Right lobe of liver (tissue), 6 donors: ENCODE measurements at regions not wholly inside any gene's neighbourhood (a gene's known extent, or its start where the extent isn't known, plus 50 kb on each side); places are given as distances from the start of the nearest gene placed in this dataset.

Experiments
- ATAC-seq, 4 donors: fragments of 200-7000 bp; cut with Tn5 transposase; one replicate each; pipeline ENCODE4 v1.9.1; 2020; ENCODE audit warnings: mild to moderate bottlenecking in 4 of 4, moderate library complexity in 4 of 4
- DNase-seq, 3 donors: peaks; one replicate each; pipeline ENCODE4 v3.0.0-alpha.2; 2020
- H3K27ac ChIP-seq, 3 donors: fragments of 200-600 bp; one replicate each; pipeline ENCODE4 v1.8.0; 2022
- H3K27me3 ChIP-seq, 2 donors: fragments of 200-600 bp; one replicate each; pipeline ENCODE4 v1.8.0; 2022
- H3K36me3 ChIP-seq, 4 donors: fragments of 200-600 bp; sonication (generic) in 1 of 4; one replicate each; pipeline versions ENCODE4 v1.5.1 to v1.8.0; 2017 to 2022; ENCODE audit warnings: control low read depth in 1 of 4
- H3K4me1 ChIP-seq, 4 donors: fragments of 200-600 bp; sonication (generic) in 1 of 4; one replicate each; pipeline versions ENCODE4 v1.5.1 to v1.8.0; 2017 to 2022; ENCODE audit warnings: control low read depth in 1 of 4
- H3K4me3 ChIP-seq, 3 donors: fragments of 200-600 bp; one replicate each; pipeline ENCODE4 v1.8.0; 2022
- H3K9me3 ChIP-seq, 4 donors: fragments of 200-600 bp; sonication (generic) in 1 of 4; one replicate each; pipeline versions ENCODE4 v1.5.1 to v1.8.0; 2017 to 2022; ENCODE audit warnings: control low read depth in 1 of 4
- CTCF ChIP-seq, 4 donors: fragments of 200-600 bp in 3 of 4; fragments of 450-650 bp in 1 of 4; IDR thresholded peaks; one replicate each; pipeline versions ENCODE4 v1.5.1 to v1.8.0; 2016 to 2022; ENCODE audit warnings: antibody characterized with exemption in 4 of 4, mild to moderate bottlenecking in 2 of 4
- POLR2A ChIP-seq: fragments of 450-650 bp; IDR thresholded peaks from one replicate; pipeline ENCODE4 v1.6.1; 2017; ENCODE audit warnings: antibody characterized with exemption, mild to moderate bottlenecking
- WGBS: methylation state at CpG from one replicate; pipeline ENCODE4 v1.1.6; 2018; ENCODE audit warnings: low coverage, low lambda C conversion rate; ENCODE audit not compliant: insufficient coverage; ENCODE audit errors: missing lambda C conversion rate; 5-methylcytosine and 5-hydroxymethylcytosine counted together
- intact Hi-C, 2 donors: fragments of 100-400 bp; cut with DNase I; formaldehyde crosslinking; loops; one replicate each; pipeline versions ENCODE4 v1.11.2 to v1.14.1; 2022
- donor health status: DM: no; HTN: yes; CAD: no.
- donor health status: DM: no; HTN: no; CAD: no.
- donor health status: DM: no; HTN: no; CAD: no.
- donor health status: DM: no; HTN: yes; CAD: no.
- donor health status: DM: no; HTN: yes; CAD: no.

GRCh38 chr16:8183176-8184099, 406.9 kb downstream of the TMEM114 start:
- H3K4me3 ChIP-seq: no peak overlapping the region
- no peak for TF ChIP-seq CTCF (IDR thresholded peaks at IDR 0.05)
- TF ChIP-seq POLR2A: no peak
- no peaks in the 10 kb centered on the region for H3K4me1 ChIP-seq
- H3K27ac ChIP-seq: no peak overlapping the region
- ATAC-seq (no peak), DNase-seq (no peak)
- WGBS: 52% methylated on average over 11 of the region's 11 CpGs
- intact Hi-C loops: no loop called here
- no peaks in the 10 kb centered on the region for H3K36me3 ChIP-seq
- H3K27me3 ChIP-seq: no peaks in the 10 kb centered on the region
- H3K9me3 ChIP-seq: no peaks in the 10 kb centered on the region

GRCh38 chr16:8182761-8183160, 407.6 kb downstream of the TMEM114 start:
- no peak for TF ChIP-seq POLR2A
- no peak for TF ChIP-seq CTCF (IDR thresholded peaks at IDR 0.05)
- Histone ChIP-seq H3K36me3 (no peaks in the 10 kb centered on the region), H3K27me3 (no peaks in the 10 kb centered on the region), H3K4me1 (no peaks in the 10 kb centered on the region), H3K9me3 (no peaks in the 10 kb centered on the region), H3K4me3 (no peak overlapping the region), H3K27ac (no peak overlapping the region)
- no peak for ATAC-seq
- WGBS: 33% methylated on average over 4 of the region's 7 CpGs
- intact Hi-C loops: no loop called here
- no peak for DNase-seq

DNA sequence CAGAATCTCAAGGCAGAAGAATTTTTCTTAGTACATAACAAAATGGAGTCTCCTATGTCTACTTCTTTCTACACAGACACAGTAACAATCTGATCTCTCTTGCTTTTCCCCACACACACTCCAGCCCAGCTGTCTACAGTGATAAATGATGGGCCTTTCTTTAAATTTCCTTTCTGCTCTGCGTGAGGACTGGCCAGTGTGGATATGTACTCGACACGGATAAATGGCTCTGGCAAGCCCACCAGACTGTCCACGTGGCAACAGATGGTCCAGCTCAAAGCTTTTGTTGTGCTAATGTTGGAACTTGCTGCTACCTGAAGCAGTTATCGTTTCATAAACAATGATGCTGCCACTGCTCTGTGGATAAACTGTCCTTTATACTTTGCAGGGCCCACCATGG, 410.7 kb downstream of the TMEM114 start:
- Histone ChIP-seq H3K9me3 (no peaks in the 10 kb centered on the region), H3K27ac (no peak overlapping the region), H3K36me3 (no peaks in the 10 kb centered on the region), H3K27me3 (no peaks in the 10 kb centered on the region), H3K4me1 (no peaks in the 10 kb centered on the region), H3K4me3 (no peak overlapping the region)
- TF ChIP-seq POLR2A: no peak
- no peak for TF ChIP-seq CTCF (IDR thresholded peaks at IDR 0.05)
- WGBS: 29% methylated on average over 5 of the region's 5 CpGs
- intact Hi-C loops: no loop called here
- DNase-seq: no peak
- no peak for ATAC-seq

DNA sequence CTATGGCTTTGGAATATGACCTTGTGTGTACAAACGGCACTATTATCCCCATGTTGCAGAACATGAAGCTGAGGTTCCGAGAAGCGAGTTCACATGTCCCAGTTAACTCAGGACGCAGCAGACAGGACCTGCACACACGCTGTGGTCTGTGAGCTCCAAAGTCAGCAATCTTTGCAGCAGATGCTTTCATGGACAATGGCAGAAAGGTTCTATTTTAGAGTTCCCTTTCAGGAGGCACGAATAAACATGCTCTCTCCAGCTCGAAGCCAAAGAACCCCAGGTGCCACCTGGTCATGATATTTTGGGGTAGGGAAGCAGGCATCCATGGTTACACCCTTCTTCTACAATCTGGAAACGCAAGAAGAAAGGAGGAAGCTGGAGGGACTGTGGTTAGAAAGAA, 412.0 kb downstream of the TMEM114 start:
- ATAC-seq: no peak
- WGBS: 41% methylated on average over 4 of the region's 8 CpGs

More for the DNA sequence above, 412.0 kb downstream of the TMEM114 start:
- Histone ChIP-seq H3K27ac (no peak overlapping the region), H3K36me3 (no peaks in the 10 kb centered on the region), H3K27me3 (no peaks in the 10 kb centered on the region), H3K9me3 (no peaks in the 10 kb centered on the region), H3K4me1 (no peaks in the 10 kb centered on the region), H3K4me3 (no peak overlapping the region)
- no peak for DNase-seq
- TF ChIP-seq CTCF (IDR thresholded peaks at IDR 0.05): no peak
- no peak for TF ChIP-seq POLR2A
- intact Hi-C loops: no loop called here
